ENCODE measurements at regions not wholly inside any gene's neighbourhood (a gene's known extent, or its start where the extent isn't known, plus 50 kb on each side); places are given as distances from the start of the nearest gene placed in this dataset.

DNA sequence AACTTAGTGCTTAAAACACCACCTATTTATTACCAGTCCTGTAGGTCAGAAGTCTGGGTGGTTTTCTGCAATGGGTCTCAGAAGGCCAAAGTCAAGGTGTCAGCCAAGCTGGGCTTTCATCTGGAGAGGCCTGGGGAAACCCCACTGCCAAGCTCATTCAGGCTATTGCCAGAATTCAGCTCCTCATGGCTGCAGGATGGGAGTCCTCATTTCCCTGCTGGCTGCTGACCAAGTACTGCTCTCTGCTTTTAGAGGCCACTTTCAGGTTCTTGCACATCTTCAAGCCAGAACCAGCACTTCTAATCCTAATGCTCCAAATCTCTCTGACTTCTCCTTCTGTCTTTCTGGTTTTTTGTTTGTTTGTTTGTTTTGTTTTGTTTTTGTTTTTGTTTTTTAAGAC lies 109.3 kb downstream of the BCOR start:
- TF ChIP-seq, protein P1, sequence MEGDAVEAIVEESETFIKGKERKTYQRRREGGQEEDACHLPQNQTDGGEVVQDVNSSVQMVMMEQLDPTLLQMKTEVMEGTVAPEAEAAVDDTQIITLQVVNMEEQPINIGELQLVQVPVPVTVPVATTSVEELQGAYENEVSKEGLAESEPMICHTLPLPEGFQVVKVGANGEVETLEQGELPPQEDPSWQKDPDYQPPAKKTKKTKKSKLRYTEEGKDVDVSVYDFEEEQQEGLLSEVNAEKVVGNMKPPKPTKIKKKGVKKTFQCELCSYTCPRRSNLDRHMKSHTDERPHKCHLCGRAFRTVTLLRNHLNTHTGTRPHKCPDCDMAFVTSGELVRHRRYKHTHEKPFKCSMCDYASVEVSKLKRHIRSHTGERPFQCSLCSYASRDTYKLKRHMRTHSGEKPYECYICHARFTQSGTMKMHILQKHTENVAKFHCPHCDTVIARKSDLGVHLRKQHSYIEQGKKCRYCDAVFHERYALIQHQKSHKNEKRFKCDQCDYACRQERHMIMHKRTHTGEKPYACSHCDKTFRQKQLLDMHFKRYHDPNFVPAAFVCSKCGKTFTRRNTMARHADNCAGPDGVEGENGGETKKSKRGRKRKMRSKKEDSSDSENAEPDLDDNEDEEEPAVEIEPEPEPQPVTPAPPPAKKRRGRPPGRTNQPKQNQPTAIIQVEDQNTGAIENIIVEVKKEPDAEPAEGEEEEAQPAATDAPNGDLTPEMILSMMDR (IDR thresholded peaks at IDR 0.05; ENCODE audit: extremely low read depth, missing control alignments), result no peak
- DNase-seq (ENCODE audit: low spot score), result no peak

DNA sequence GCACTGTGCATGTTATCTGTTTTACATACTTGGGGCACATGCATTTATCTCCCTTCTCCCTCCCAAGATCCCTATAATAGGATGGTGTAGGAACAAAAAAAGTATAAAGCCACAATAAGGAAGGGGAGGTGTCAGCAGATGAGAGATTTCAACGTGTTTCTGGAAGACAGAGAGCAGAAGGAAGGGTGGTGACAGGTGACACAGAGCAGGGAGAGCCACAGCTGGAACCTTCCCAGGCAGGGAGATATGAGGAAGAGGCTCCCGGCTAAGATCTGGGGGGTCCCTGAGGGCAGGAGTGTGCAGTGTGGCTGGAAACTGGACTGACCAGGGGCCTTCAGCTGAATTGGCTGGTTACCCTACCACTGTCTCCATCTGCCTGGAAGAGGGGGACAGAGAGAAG lies 107.4 kb downstream of the BCOR start:
- TF ChIP-seq, protein P1 (IDR thresholded peaks at IDR 0.05; ENCODE audit: extremely low read depth, missing control alignments), result no peak
- DNase-seq (ENCODE audit: low spot score), result no peak

GRCh38 chrX:39992300-39992699 lies 105.5 kb downstream of the BCOR start:
- TF ChIP-seq, protein P1 (IDR thresholded peaks at IDR 0.05; ENCODE audit: extremely low read depth, missing control alignments), result no peak
- DNase-seq (ENCODE audit: low spot score), result no peak

GRCh38 chrX:39995457-39995856 lies 102.3 kb downstream of the BCOR start:
- DNase-seq (ENCODE audit: low spot score), result no peak
- TF ChIP-seq, protein P1 (IDR thresholded peaks at IDR 0.05; ENCODE audit: extremely low read depth, missing control alignments), result no peak

- TF ChIP-seq, protein P1 (IDR thresholded peaks at IDR 0.05; ENCODE audit: extremely low read depth, missing control alignments), result no peak
- DNase-seq (ENCODE audit: low spot score), result no peak
Observed at GRCh38 chrX:39996536-39996935, 101.2 kb downstream of the BCOR start.

GRCh38 chrX:39998636-39999406 lies 98.9 kb downstream of the BCOR start:
- TF ChIP-seq, protein P1 (IDR thresholded peaks at IDR 0.05; ENCODE audit: extremely low read depth, missing control alignments), result no peak
- no peak for DNase-seq (ENCODE audit: low spot score)
